Esophagus muscularis mucosa (tissue), 4 donors: ENCODE measurements at regions not wholly inside any gene's neighbourhood (a gene's known extent, or its start where the extent isn't known, plus 50 kb on each side); places are given as distances from the start of the nearest gene placed in this dataset.

ENCODE experiments used
- EP300 ChIP-seq: sonication (generic); formaldehyde crosslinking; IDR thresholded peaks from one replicate; pipeline ENCODE4 v1.6.1; 2017; ENCODE audit warnings: antibody characterized with exemption
- POLR2A ChIP-seq: fragments of 450-650 bp; IDR thresholded peaks from one replicate; pipeline ENCODE4 v1.6.1; 2017; ENCODE audit warnings: antibody characterized with exemption, moderate library complexity, mild to moderate bottlenecking, low read depth
- TF ChIP-seq, protein P1 (sequence below), 3 experiments: fragments of 200-600 bp in 2 of 3; fragments of 450-650 bp in 1 of 3; sonication (generic) in 2 of 3; IDR thresholded peaks; one replicate each; pipeline ENCODE4 v1.5.1; 2017 to 2019; ENCODE audit warnings: antibody characterized with exemption in 3 of 3, mild to moderate bottlenecking in 2 of 3, moderate library complexity in 1 of 3

DNA sequence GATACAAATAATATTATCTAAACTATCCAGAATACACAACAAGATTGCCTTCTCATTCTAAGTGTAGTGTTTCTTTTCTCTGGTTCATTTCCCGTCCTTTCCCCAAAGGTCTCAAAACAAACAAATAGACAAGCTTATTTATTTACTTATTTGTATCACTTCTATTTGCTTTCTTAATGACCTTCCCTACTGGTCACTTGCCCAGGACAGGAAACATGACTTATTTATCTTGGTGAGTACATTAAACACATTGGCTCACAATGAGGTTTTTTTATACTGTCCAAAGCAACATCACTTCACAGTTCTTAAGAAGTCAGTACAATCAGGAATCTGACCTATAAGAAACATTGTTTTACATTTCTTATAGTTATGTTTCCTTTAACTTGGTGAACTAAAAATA, 123.3 kb upstream of the KYNU start:
- TF ChIP-seq, protein P1, sequence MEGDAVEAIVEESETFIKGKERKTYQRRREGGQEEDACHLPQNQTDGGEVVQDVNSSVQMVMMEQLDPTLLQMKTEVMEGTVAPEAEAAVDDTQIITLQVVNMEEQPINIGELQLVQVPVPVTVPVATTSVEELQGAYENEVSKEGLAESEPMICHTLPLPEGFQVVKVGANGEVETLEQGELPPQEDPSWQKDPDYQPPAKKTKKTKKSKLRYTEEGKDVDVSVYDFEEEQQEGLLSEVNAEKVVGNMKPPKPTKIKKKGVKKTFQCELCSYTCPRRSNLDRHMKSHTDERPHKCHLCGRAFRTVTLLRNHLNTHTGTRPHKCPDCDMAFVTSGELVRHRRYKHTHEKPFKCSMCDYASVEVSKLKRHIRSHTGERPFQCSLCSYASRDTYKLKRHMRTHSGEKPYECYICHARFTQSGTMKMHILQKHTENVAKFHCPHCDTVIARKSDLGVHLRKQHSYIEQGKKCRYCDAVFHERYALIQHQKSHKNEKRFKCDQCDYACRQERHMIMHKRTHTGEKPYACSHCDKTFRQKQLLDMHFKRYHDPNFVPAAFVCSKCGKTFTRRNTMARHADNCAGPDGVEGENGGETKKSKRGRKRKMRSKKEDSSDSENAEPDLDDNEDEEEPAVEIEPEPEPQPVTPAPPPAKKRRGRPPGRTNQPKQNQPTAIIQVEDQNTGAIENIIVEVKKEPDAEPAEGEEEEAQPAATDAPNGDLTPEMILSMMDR (IDR thresholded peaks at IDR 0.05): no peak
- no peak for TF ChIP-seq POLR2A
- no peak for TF ChIP-seq EP300
